Caco-2 (cell line): ENCODE measurements at regions not wholly inside any gene's neighbourhood (a gene's known extent, or its start where the extent isn't known, plus 50 kb on each side); places are given as distances from the start of the nearest gene placed in this dataset.

Experiments used
- BruUV-seq: library from RNA; stranded (reverse); fragments of 400-500 nt; replicated peaks from 2 replicates; lab custom pipeline; 2021; lab: Mats Ljungman, UMichigan
- CTCF ChIA-PET: fragments of 300-600 bp; sonication (Branson Sonifier 250); formaldehyde crosslinking; loops from one replicate; lab custom pipeline; 2022; ENCODE audit warnings: antibody characterized with exemption; lab: Charles Lee
- POLR2A ChIA-PET: fragments of 300-600 bp; sonication (Branson Sonifier 250); formaldehyde crosslinking; loops from one replicate; lab custom pipeline; 2022; ENCODE audit warnings: antibody characterized with exemption; lab: Charles Lee
- DNase-seq, 2 experiments: peaks; one replicate each; pipeline versions ENCODE4 v3.0.0 to v3.0.0-alpha.2; 2020 to 2022
- H3K27me3 ChIP-seq: replicated peaks from 2 replicates; pipeline ENCODE4 v1.6.0; 2011; ENCODE audit warnings: low read length; ENCODE audit not compliant: control insufficient read depth, insufficient read depth
- H3K36me3 ChIP-seq: 2 replicates; pipeline ENCODE4 v1.5.1; 2011; ENCODE audit warnings: low read length; ENCODE audit not compliant: control insufficient read depth, insufficient read depth
- H3K4me1 ChIP-seq: fragments of 250-450 bp; sonication (Bioruptor Pico); 2 replicates; pipeline ENCODE4 v1.5.1; 2020; ENCODE audit warnings: mild to moderate bottlenecking
- H3K4me3 ChIP-seq: 2 replicates; pipeline ENCODE4 v1.5.1; 2011; ENCODE audit warnings: low read depth, mild to moderate bottlenecking, control low read depth, low read length
- H3K9me3 ChIP-seq: fragments of 250-450 bp; sonication (Bioruptor Pico); 2 replicates; pipeline ENCODE4 v1.5.1; 2020; ENCODE audit warnings: mild to moderate bottlenecking, moderate library complexity
- H3K27ac Mint-ChIP-seq: one replicate; pipeline ENCODE4 v1.8.0; 2022; ENCODE audit warnings: mixed read lengths; ENCODE audit not compliant: unreplicated experiment
- H3K27me3 Mint-ChIP-seq: one replicate; pipeline ENCODE4 v1.8.0; 2022; ENCODE audit warnings: mixed read lengths; ENCODE audit not compliant: insufficient read depth, unreplicated experiment
- H3K36me3 Mint-ChIP-seq: one replicate; pipeline ENCODE4 v1.8.0; 2022; ENCODE audit warnings: mild to moderate bottlenecking, mixed read lengths; ENCODE audit not compliant: insufficient read depth, unreplicated experiment
- H3K4me1 Mint-ChIP-seq: one replicate; pipeline ENCODE4 v1.8.0; 2022; ENCODE audit warnings: low read depth, mixed read lengths; ENCODE audit not compliant: unreplicated experiment
- H3K4me3 Mint-ChIP-seq: one replicate; pipeline ENCODE4 v1.8.0; 2022; ENCODE audit warnings: mild to moderate bottlenecking, moderate library complexity, mixed read lengths; ENCODE audit not compliant: unreplicated experiment
- H3K9me3 Mint-ChIP-seq: one replicate; pipeline ENCODE4 v1.8.0; 2022; ENCODE audit warnings: mixed read lengths; ENCODE audit not compliant: unreplicated experiment
- CTCF ChIP-seq, 2 experiments: fragments of 200-600 bp in 1 of 2; IDR thresholded peaks; 1 replicate in 1 of 2; 2 replicates in 1 of 2; pipeline versions ENCODE4 v1.5.1 to v1.8.0; 2011 to 2022; ENCODE audit warnings: antibody characterized with exemption in 1 of 2, control low read depth in 1 of 2, inconsistent platforms in 1 of 2, low read depth in 1 of 2, low read length in 1 of 2, mild to moderate bottlenecking in 1 of 2, moderate library complexity in 1 of 2; ENCODE audit not compliant: insufficient read depth in 1 of 2, severe bottlenecking in 1 of 2, unreplicated experiment in 1 of 2
- intact Hi-C: fragments of 100-400 bp; cut with micrococcal nuclease; formaldehyde crosslinking; loops from one replicate; pipeline ENCODE4 v1.10.0; 2022; ENCODE audit not compliant: unreplicated experiment

GRCh38 chr1:175866776-175867175 is 123.4 kb upstream of the TNR start:
- no peaks in the 10 kb centered on the region for H3K36me3 ChIP-seq
- Mint-ChIP-seq H3K9me3 (no peaks in the 10 kb centered on the region), H3K27me3 (no peaks in the 10 kb centered on the region), H3K27ac (no peak overlapping the region), H3K4me3 (no peak overlapping the region), H3K36me3 (no peaks in the 10 kb centered on the region), H3K4me1 (peaks cover 20% of the 10 kb centered on the region)
- H3K27me3 ChIP-seq = no peaks in the 10 kb centered on the region
- H3K4me3 ChIP-seq = no peak overlapping the region
- H3K9me3 ChIP-seq = no peaks in the 10 kb centered on the region
- intact Hi-C loops = no loop called here
- H3K4me1 ChIP-seq = peaks cover 20% of the 10 kb centered on the region
- ChIA-PET CTCF (no interaction called here), POLR2A (no interaction called here)
- no peak for DNase-seq
- BruUV-seq = no TSS peak
- no peak for TF ChIP-seq CTCF (IDR thresholded peaks at IDR 0.05; ENCODE audit: insufficient read depth in 1 of 2, low read depth in 1 of 2, low read length in 1 of 2, severe bottlenecking in 1 of 2, unreplicated experiment in 1 of 2)

GRCh38 chr1:175865041-175865766 is 121.8 kb upstream of the TNR start:
- Mint-ChIP-seq H3K36me3 (no peaks in the 10 kb centered on the region), H3K27ac (no peak overlapping the region), H3K27me3 (no peaks in the 10 kb centered on the region), H3K4me3 (peak overlapping the region; percentile 31), H3K9me3 (no peaks in the 10 kb centered on the region), H3K4me1 (peaks cover 20% of the 10 kb centered on the region)
- peak; percentile 48 to 54 for DNase-seq
- BruUV-seq = no TSS peak
- TF ChIP-seq CTCF (IDR thresholded peaks at IDR 0.05; ENCODE audit: insufficient read depth in 1 of 2, low read depth in 1 of 2, low read length in 1 of 2, severe bottlenecking in 1 of 2, unreplicated experiment in 1 of 2) = no peak
- H3K4me3 ChIP-seq = no peak overlapping the region
- H3K36me3 ChIP-seq = no peaks in the 10 kb centered on the region
- no peaks in the 10 kb centered on the region for H3K9me3 ChIP-seq
- intact Hi-C loops = no loop called here
- H3K4me1 ChIP-seq = peaks cover 20% of the 10 kb centered on the region
- CTCF ChIA-PET = interaction anchor here (0.8 kb wide), 1 partner anchor 713 kb away, joined by 3 read pairs; no protein-coding TSS in a partner anchor
- POLR2A ChIA-PET = no interaction called here
- no peaks in the 10 kb centered on the region for H3K27me3 ChIP-seq

GRCh38 chr1:175864625-175865024 is 121.2 kb upstream of the TNR start:
- no peak for TF ChIP-seq CTCF (IDR thresholded peaks at IDR 0.05; ENCODE audit: insufficient read depth in 1 of 2, low read depth in 1 of 2, low read length in 1 of 2, severe bottlenecking in 1 of 2, unreplicated experiment in 1 of 2)
- no peaks in the 10 kb centered on the region for H3K27me3 Mint-ChIP-seq
- peaks cover 20% of the 10 kb centered on the region for H3K4me1 Mint-ChIP-seq
- H3K4me3 ChIP-seq = no peak overlapping the region
- no peak overlapping the region for H3K4me3 Mint-ChIP-seq
- peaks cover 20% of the 10 kb centered on the region for H3K4me1 ChIP-seq
- H3K36me3 ChIP-seq = no peaks in the 10 kb centered on the region
- H3K27me3 ChIP-seq = no peaks in the 10 kb centered on the region
- DNase-seq = no peak
- no peaks in the 10 kb centered on the region for H3K36me3 Mint-ChIP-seq
- ChIA-PET CTCF (no interaction called here), POLR2A (no interaction called here)
- intact Hi-C loops = no loop called here
- H3K9me3 ChIP-seq = no peaks in the 10 kb centered on the region
- no peak overlapping the region for H3K27ac Mint-ChIP-seq
- no peaks in the 10 kb centered on the region for H3K9me3 Mint-ChIP-seq
- no TSS peak for BruUV-seq
